Brain pericyte (primary cell): ENCODE measurements at regions not wholly inside any gene's neighbourhood (a gene's known extent, or its start where the extent isn't known, plus 50 kb on each side); places are given as distances from the start of the nearest gene placed in this dataset.
"Not testable (repeated sequence)": the region's sequence is repeated elsewhere in the genome, so short reads cannot be mapped to it uniquely, and the experiment has no call there.

Experiments
- DNase-seq: peaks from one replicate; pipeline ENCODE4 v3.0.0-alpha.2; 2012; ENCODE audit warnings: low read depth, low spot score

- DNase-seq: no peak
These were observed 87.1 kb upstream of the ZNF281 start for GRCh38 chr1:200496937-200497336.

- no peak for DNase-seq
These were observed 86.1 kb upstream of the ZNF281 start for GRCh38 chr1:200495901-200496300.

DNA sequence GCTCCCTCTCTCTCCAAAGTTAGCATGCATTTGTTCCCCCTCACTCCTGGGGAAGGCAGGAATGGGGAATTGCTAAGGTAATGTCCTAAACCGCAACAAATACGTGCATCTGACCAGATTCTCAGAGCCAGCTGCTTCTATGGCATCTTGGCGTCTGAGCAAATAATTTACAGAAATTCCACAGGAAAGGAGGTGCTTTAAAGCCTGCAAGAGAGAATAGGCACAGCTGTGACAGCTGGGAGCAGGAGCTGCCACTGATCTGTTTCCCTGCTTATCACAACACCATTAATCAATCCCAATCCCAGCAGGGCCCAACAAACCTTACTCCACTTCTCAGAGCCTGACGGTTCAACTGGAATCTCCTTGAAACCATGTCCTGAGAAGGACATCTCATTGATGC lies 83.5 kb upstream of the ZNF281 start:
- no peak for DNase-seq

GRCh38 chr1:200491103-200491502 lies 81.3 kb upstream of the ZNF281 start:
- no peak for DNase-seq

DNA sequence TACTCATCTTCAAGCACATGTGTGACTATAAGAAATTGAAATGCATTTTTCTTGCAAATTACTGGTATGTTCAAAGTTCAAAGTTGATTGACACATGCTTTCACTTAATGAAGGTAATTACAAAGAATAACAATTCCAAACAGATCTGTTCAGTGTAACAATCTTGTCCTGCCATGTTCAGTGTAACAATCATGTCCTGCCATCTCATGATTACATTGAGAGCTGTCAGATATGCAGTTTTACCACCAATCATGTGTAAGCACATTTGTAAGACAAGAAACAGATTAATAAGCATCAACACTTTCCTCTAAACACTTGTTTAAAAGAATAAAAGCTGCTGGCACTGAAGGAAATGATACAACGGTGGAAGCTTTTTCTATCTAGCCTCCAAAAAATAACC lies 80.3 kb upstream of the ZNF281 start:
- DNase-seq: no peak

DNA sequence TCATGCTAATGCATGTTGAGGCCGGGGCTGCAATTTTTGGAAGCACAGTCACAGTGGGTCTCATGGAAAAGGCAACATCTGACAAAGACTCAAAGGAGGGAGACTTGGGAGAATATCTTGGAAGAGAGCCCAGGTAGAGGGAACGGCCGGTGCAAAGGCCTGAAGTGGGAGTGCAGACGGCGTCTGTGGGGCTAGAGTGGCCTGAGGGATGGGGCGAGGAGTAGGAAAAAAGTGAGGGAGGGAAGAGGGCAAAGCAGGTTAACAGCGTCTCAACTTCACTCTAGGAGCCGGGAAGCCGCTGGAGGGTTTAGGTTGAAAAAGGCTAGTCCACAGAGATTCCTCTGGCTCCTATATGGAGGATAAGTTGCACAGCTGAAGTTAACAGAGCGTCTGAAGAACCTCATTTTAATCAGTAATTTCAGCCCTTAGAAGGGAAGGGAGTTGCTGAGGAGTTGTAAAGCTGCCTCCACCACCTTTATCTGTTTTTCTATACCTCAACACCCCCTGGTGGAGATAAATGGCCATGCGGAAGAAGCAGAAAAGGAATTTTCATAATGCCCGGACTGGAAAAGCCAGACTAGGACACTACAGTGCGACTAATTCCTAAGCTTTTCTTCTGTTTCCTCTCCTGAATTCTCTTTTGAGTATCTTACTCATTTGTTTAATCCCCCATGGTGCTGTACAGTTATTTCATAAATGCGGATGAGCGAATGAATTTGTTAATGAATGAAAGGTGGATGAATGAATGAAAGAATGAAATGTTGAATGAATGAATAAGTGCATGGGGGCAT lies 78.7 kb upstream of the ZNF281 start:
- peak; percentile 16 for DNase-seq

DNA sequence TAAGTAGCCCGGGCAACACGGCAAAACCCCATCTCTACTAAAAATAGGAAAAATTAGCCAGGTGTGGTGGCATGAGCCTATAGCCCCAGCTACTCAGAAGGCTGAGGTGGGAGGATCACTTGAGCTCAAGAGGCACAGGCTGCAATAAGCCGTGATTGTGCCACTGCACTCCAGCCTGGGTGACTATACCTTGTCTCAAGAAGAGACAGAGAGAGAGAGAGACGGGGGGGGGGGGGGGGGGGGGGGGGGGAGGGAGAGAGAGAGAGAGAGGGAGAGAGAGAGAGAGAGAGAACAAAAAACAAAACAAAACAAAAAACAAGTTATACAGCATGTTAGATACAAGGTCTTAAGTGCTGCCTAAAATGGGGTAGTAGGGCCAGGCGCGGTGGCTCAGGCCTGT lies 77.8 kb upstream of the ZNF281 start:
- no peak for DNase-seq

GRCh38 chr1:200486634-200487033 lies 76.8 kb upstream of the ZNF281 start:
- no peak for DNase-seq

DNA sequence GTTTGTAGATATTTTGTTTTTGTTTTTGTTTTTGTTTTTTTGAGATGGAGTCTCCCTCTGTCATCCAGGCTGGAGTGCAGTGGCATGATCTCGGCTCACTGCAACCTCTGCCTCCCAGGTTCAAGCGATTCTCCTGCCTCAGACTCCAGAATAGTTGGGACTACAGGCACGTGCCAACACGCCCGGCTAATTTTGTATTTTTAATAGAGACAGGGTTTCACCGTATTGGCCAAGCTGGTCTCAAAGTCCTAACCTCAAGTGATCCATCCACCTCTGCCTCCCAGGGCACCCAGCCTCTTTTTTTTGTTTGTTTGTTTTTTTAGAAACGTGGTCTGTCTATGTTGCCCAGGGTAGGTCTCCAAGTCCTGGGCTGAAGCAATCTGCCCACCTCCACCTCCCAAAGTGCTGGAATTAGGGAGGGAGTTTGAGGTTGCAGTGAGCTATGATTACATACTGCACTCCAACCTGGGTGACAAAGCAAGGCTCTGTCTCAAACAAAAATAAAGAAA lies 74.7 kb upstream of the ZNF281 start:
- DNase-seq: not testable (repeated sequence)

- peak; percentile 26 for DNase-seq
These were observed 73.8 kb upstream of the ZNF281 start for GRCh38 chr1:200483491-200484143.

DNA sequence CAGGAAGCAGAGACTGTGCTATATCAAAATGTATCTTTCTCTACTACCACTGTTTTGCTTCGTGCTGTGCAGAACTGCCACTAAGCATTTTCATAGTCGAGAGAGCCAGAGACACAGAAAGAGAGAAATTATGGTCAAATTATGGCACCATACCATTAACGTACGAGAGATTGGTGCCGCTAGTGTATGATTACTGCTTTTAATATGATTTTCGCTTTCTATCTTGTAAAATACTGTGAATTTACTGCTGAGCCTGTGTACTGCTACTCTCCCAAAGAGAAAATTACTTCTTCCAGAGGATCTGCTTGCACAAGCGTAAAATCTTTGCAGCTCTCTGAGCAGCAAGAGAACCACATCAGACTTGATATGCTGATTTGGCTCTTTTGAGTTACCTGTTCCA lies 71.1 kb upstream of the ZNF281 start:
- DNase-seq: no peak

DNA sequence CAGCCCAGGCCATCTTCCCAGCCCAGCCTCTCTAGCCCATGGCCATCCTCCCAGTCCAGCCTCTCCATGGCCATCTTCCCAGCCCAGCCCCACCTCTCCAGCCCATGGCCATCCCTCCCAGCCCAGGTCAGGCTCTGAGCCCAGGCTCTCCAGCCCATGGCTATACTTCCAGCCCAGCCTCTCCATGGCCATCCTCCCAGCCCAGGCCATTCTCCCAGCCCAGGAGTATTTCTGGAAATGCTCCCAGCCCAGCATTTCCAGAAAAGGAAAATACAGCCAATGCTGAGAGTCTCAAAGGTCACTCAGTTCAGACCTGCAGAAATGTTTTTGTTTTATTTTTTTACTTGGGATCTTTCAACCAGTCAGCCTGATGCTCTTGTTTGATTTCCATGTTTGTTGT lies 70.0 kb upstream of the ZNF281 start:
- no peak for DNase-seq

DNA sequence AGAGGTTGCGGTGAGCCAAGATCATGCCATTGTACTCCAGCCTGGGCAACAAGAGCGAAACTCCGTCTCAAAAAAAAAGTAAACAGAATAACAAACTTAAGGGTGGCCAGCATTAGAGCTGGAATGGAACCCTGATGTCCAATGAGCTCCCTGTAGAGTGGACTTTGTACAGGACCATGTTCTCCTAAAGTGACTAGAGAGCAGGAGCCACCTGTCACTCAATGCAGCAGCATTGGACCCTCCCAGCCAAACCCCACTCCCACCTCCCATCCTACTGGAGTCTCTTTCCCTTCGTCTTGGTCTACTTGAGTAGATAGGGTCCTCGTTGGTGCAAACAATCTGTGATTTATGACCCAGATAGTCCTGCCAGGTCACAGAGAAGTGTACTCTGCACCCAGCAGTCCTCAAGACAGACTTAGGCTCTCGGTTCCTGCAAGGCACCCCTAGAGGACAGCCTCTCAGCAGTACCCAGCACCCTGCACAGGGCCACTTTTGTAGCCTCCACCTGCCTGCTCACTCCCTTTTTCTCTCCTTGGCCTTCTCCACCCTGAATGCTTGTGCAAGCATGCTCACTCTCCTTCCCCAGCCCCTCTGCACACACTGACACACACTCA lies 69.2 kb upstream of the ZNF281 start:
- DNase-seq: no peak

DNA sequence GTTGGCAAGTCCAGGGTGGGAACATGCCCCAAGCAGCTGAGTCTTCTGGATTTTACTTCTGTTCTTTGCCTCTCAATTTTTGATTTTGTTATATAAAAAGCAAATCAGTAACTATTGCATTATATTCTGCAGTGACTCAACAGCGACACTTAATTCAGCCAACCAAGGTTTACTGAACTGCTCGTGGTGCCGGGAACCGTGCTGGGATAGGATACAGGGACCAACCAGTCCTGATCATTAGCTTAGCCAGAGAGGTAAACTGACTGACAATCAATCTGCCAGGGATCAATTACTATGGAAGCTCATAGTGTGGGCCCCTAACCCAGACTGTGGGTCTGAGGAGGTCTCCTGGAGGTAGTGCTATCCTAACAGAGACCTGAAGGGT lies 68.4 kb upstream of the ZNF281 start:
- no peak for DNase-seq

GRCh38 chr1:200474633-200475032 lies 64.8 kb upstream of the ZNF281 start:
- DNase-seq: no peak

DNA sequence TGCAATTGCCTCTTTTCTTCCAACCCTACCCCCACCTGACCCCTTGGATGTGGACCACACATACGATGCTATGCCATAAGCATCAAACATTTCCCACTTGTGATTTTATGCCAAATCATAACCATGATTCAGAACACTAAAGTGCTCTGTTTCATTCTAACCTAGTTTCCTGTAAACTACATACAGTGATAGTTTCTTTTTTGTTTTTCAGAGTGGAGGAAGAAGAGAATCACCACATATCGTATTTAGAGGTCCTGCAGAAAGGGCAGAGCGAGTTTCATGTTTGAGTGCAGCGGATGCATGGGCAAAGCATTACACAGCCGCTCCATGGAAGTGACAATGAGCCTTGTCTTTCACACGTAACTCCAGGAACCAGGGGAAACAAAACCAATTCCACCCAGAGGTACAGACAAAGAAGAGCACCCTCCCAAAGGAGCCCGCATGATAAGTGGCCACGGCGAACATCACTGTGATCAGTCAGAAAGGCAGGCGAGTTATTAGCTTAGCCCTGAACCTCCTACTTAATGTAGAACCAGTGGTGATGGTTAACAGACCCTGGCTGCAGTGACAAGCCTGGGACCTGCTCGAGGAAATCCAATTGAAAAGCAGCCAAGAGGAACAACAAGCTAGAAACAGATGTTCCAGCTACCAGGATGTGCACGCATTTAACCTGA lies 64.0 kb upstream of the ZNF281 start:
- DNase-seq: no peak

GRCh38 chr1:200471739-200472138 lies 61.9 kb upstream of the ZNF281 start:
- no peak for DNase-seq

- no peak for DNase-seq
These were observed 58.6 kb upstream of the ZNF281 start for GRCh38 chr1:200468264-200469001.

DNA sequence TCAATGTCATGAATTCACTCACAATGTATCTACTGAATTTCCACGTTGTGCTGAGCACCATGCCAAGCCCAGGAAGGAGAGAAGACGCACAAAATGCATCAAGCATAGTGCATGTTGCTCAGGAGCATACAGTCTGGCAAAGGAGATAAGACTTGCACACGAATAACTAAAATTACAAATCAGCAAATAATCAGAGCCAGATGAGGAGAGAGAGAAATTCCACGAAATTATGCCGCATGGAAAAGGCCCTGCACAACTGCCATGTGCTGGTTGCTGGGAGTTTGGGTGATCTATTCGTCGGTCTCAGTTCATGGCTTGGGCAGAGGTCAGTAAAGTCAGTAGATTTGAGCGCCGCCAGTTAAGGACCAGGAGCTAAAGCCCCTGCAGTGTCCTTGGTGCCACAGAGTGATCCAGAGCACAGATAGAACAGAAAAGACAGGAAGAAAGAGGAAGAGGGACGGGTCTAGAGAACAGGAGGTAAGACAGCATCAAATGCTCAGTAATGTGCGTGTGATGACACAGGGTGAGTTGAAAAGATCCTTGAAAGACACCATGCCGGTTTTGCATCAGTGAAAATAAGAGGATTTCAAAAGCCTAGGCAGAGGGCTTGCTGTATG lies 55.1 kb upstream of the ZNF281 start:
- no peak for DNase-seq
